ENCODE measurements at regions not wholly inside any gene's neighbourhood (a gene's known extent, or its start where the extent isn't known, plus 50 kb on each side); places are given as distances from the start of the nearest gene placed in this dataset.
A peak's percentile ranks its signal among the peaks of the same experiment; 100 is the strongest.

DNA sequence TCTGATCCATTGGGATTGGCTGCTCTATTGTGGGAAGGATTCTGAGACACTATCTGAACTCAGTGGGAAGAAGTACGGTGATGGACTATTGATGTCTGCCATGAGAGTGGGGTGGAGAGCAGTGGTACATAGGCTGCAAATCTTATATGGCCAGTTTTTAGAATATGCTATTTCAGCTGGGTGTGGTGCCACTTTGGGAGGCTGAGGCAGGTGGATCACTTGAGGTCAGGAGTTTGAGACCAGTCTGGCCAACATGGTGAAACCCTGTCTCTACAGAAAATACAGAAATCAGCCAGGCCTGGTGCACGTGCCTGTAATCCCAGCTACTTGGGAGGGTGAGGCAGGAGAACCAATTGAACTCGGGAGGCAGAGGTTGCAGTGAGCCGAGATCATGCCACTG is 505.9 kb downstream of the MED13L start:
- TF ChIP-seq ZBTB7A (IDR thresholded peaks at IDR 0.05; ENCODE audit: low read depth) (no peak), YY1 (IDR thresholded peaks at IDR 0.05; ENCODE audit: low read depth) (no peak), TEAD4 (IDR thresholded peaks at IDR 0.05) (no peak), FOXM1 (IDR thresholded peaks at IDR 0.05; ENCODE audit: borderline replicate concordance, low read depth) (no peak)
- TF ChIP-seq, protein P1, sequence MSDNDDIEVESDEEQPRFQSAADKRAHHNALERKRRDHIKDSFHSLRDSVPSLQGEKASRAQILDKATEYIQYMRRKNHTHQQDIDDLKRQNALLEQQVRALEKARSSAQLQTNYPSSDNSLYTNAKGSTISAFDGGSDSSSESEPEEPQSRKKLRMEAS (IDR thresholded peaks at IDR 0.05), result no peak
- TF ChIP-seq, protein P2, sequence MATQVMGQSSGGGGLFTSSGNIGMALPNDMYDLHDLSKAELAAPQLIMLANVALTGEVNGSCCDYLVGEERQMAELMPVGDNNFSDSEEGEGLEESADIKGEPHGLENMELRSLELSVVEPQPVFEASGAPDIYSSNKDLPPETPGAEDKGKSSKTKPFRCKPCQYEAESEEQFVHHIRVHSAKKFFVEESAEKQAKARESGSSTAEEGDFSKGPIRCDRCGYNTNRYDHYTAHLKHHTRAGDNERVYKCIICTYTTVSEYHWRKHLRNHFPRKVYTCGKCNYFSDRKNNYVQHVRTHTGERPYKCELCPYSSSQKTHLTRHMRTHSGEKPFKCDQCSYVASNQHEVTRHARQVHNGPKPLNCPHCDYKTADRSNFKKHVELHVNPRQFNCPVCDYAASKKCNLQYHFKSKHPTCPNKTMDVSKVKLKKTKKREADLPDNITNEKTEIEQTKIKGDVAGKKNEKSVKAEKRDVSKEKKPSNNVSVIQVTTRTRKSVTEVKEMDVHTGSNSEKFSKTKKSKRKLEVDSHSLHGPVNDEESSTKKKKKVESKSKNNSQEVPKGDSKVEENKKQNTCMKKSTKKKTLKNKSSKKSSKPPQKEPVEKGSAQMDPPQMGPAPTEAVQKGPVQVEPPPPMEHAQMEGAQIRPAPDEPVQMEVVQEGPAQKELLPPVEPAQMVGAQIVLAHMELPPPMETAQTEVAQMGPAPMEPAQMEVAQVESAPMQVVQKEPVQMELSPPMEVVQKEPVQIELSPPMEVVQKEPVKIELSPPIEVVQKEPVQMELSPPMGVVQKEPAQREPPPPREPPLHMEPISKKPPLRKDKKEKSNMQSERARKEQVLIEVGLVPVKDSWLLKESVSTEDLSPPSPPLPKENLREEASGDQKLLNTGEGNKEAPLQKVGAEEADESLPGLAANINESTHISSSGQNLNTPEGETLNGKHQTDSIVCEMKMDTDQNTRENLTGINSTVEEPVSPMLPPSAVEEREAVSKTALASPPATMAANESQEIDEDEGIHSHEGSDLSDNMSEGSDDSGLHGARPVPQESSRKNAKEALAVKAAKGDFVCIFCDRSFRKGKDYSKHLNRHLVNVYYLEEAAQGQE (IDR thresholded peaks at IDR 0.05; ENCODE audit: low read depth), result no peak
- TF ChIP-seq, protein P3, sequence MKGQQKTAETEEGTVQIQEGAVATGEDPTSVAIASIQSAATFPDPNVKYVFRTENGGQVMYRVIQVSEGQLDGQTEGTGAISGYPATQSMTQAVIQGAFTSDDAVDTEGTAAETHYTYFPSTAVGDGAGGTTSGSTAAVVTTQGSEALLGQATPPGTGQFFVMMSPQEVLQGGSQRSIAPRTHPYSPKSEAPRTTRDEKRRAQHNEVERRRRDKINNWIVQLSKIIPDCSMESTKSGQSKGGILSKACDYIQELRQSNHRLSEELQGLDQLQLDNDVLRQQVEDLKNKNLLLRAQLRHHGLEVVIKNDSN (IDR thresholded peaks at IDR 0.05), result no peak

DNA sequence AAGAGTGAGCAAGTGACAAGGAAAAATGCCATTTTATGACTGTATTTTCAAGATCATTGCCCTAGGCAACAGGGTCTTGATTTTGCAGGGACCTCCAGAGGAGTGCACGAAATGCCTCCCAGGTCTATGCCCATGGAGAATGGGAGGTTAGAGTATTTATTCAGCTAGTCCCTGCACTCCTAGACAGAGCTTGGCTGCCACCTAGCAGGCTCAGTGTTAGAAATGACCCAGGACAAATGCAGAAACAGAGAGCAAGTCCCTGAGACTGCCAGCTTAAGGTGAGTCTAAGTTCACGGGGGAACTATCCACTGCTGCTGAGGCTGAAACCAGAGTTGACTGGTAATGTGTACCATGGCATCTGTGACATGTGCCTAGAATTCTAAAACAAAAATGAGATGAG is 506.4 kb downstream of the MED13L start:
- no peak for TF ChIP-seq TCF12 (IDR thresholded peaks at IDR 0.05; ENCODE audit: low read depth)
- no peak for TF ChIP-seq TEAD4 (IDR thresholded peaks at IDR 0.05)
- no peak for TF ChIP-seq YY1 (IDR thresholded peaks at IDR 0.05; ENCODE audit: low read depth)
- no peak for TF ChIP-seq CREB1 (IDR thresholded peaks at IDR 0.05; ENCODE audit: low read depth)
- no peak for TF ChIP-seq TAF1 (IDR thresholded peaks at IDR 0.05; ENCODE audit: low read depth)
- TF ChIP-seq, protein P1 (IDR thresholded peaks at IDR 0.05), result no peak

DNA sequence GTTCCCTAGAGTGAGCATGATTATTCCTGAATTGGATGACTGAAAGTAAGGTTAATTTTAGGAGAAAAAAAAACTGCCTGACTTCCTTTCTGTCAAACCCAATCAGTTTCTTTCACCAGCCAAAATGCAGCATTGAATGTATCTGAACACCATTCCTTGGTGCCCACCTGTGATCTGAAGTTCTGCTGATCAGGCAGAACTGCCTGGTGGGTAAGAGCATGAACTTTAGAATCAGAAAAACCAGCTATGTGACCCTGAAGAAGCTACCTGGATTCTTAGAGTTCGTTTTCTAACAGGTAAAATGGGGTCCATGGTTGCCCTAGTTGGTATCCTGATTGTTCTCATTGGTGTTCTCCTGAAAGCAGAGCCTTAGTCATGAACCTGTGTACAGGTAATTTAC is 506.9 kb downstream of the MED13L start:
- TF ChIP-seq TCF12 (IDR thresholded peaks at IDR 0.05; ENCODE audit: low read depth) (no peak), EP300 (IDR thresholded peaks at IDR 0.05; ENCODE audit: borderline replicate concordance) (no peak), ZBTB7A (IDR thresholded peaks at IDR 0.05; ENCODE audit: low read depth) (no peak)
- TF ChIP-seq, protein P1 (IDR thresholded peaks at IDR 0.05), result no peak

DNA sequence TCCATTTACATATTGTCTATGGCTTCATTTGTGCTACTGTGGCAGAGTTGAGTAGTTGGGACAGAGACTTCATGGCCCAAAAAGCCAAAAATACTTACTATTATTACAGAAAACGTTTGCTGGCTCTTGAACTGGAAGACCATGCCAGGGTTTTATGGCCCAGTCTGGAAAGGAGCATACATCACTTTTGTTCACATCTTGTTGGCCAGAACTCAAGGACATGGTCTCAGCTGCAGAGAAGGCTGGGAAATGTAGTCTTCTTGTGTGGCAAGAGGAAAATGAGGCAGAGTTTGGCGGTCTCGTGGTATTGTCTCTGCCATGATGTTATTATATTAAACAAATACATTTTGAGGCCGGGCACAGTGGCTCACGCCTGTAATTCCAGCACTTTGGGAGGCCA is 509.6 kb downstream of the MED13L start:
- no peak for TF ChIP-seq EGR1 (IDR thresholded peaks at IDR 0.05)
- no peak for TF ChIP-seq CEBPB (IDR thresholded peaks at IDR 0.05)

DNA sequence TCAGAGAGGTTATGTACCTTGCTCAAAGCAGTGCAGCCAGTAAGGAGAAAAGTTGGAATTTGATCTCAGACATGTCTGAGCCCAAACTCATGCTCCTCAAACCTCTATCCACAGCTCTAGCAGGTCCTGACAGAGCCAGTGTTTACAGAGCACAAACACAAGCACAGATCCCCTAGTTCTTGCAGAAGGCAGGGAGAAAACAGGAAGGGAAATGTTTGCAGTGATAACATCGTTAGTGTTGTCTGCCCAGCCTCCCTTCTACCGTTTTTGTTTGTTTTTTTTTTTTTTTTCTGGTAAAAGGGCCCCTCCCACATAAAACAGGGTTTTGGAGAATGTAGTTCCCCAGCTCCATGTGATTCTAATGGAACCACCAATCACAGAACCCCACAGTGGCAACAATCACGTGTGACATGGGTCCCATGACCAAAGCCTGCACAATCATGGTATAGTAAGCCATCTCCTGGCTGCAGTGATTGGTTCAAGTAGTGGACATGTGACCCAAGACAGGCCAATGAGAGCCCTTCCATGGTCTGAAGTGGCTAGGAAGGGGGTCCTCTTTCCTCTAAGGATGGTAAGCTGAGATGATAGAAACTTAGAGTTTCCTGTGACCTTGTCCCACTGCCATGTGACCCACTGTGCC is 513.4 kb downstream of the MED13L start:
- TF ChIP-seq TAF1 (IDR thresholded peaks at IDR 0.05; ENCODE audit: low read depth), result no peak
- TF ChIP-seq, protein P3 (IDR thresholded peaks at IDR 0.05), result peak; percentile 18
- no peak for TF ChIP-seq FOXM1 (IDR thresholded peaks at IDR 0.05; ENCODE audit: borderline replicate concordance, low read depth)

DNA sequence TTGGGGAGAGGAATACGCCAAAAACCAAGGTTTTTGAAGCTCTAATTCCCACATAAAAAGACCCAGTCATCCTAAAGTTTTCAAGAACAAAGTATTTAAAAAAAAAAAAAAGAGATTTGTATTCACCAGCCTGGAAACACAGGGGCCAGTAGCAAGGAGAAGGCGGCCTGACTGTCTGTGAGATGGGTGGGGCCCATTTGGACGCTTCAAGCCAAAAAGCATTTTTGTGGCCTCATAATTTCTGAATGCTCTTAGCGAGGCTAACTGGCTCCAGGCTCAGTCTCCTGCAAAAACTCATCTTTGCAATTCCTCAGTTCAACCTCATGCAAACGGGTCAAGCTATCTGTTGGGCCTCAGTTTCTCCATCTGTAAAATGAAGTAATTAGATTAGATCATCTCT is 514.1 kb downstream of the MED13L start:
- TF ChIP-seq CEBPB (IDR thresholded peaks at IDR 0.05), result no peak
- TF ChIP-seq EP300 (IDR thresholded peaks at IDR 0.05; ENCODE audit: borderline replicate concordance), result no peak
- TF ChIP-seq TEAD4 (IDR thresholded peaks at IDR 0.05), result no peak
- no peak for TF ChIP-seq TCF12 (IDR thresholded peaks at IDR 0.05; ENCODE audit: low read depth)
- TF ChIP-seq EGR1 (IDR thresholded peaks at IDR 0.05), result no peak
- TF ChIP-seq, protein P1 (IDR thresholded peaks at IDR 0.05), result no peak
- no peak for TF ChIP-seq FOXM1 (IDR thresholded peaks at IDR 0.05; ENCODE audit: borderline replicate concordance, low read depth)

DNA sequence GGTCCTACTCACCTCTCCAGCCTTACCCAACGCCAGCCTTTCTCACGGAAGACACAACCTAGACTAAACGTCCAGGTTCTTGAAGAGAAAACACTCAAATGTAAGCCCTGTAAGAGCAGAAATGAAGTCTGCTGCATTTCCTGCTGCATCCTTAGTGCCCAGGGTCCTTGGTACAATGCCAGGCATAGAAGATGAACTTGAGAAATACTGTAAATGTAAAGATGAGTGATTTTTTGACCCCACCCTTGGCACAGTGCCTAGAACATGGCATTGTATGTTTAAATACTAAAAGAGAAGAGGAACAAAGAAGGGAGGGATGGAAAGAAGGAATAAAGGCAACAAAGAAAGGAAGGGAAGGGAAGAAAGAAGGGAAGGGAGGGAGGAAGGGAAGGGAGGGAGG is 514.6 kb downstream of the MED13L start:
- TF ChIP-seq, protein P1 (IDR thresholded peaks at IDR 0.05), result no peak
- TF ChIP-seq, protein P3 (IDR thresholded peaks at IDR 0.05), result no peak
- TF ChIP-seq, protein P2 (IDR thresholded peaks at IDR 0.05; ENCODE audit: low read depth), result no peak
- no peak for TF ChIP-seq YY1 (IDR thresholded peaks at IDR 0.05; ENCODE audit: low read depth)
